GM12872 (cell line): ENCODE measurements at regions not wholly inside any gene's neighbourhood (a gene's known extent, or its start where the extent isn't known, plus 50 kb on each side); places are given as distances from the start of the nearest gene placed in this dataset.

Experiments
- CTCF ChIP-seq: IDR thresholded peaks from 3 replicates; pipeline ENCODE4 v1.5.1; 2011; ENCODE audit warnings: low read depth, mild to moderate bottlenecking, low read length, moderate library complexity; ENCODE audit not compliant: insufficient read depth

- TF ChIP-seq CTCF: no peak
Observed at GRCh38 chr3:157819270-157820156, 286.7 kb downstream of the SHOX2 start.

GRCh38 chr3:157816896-157817295 lies 289.3 kb downstream of the SHOX2 start:
- TF ChIP-seq CTCF: no peak

GRCh38 chr3:157816296-157816695 lies 289.9 kb downstream of the SHOX2 start:
- TF ChIP-seq CTCF: no peak

GRCh38 chr3:157815739-157816138 lies 290.5 kb downstream of the SHOX2 start:
- no peak for TF ChIP-seq CTCF

- TF ChIP-seq CTCF: no peak
Observed at GRCh38 chr3:157810924-157811718, 295.1 kb downstream of the SHOX2 start.

GRCh38 chr3:157807280-157807679 lies 298.9 kb downstream of the SHOX2 start:
- no peak for TF ChIP-seq CTCF

- TF ChIP-seq CTCF: no peak
Observed at GRCh38 chr3:157805538-157805937, 300.7 kb downstream of the SHOX2 start.
